ENCODE measurements at regions not wholly inside any gene's neighbourhood (a gene's known extent, or its start where the extent isn't known, plus 50 kb on each side); places are given as distances from the start of the nearest gene placed in this dataset.

- Histone ChIP-seq H3K36me3 (no peaks in the 10 kb centered on the region), H3K27me3 (no peaks in the 10 kb centered on the region), H3K9me3 (no peaks in the 10 kb centered on the region), H3K4me1 (no peaks in the 10 kb centered on the region), H3K27ac (no peak overlapping the region), H3K4me3 (no peak overlapping the region)
- WGBS, 2 donors (ENCODE audit: low coverage in 1 of 2), result 61 to 68% methylated on average over 2 of the region's 2 CpGs
- no peak for TF ChIP-seq POLR2AphosphoS5 (IDR thresholded peaks at IDR 0.05)
- no peak for TF ChIP-seq POLR2A (IDR thresholded peaks at IDR 0.05)
- TF ChIP-seq EP300 (IDR thresholded peaks at IDR 0.05), result no peak
- no peak for TF ChIP-seq CTCF (IDR thresholded peaks at IDR 0.05)
- ATAC-seq, result no peak
These were observed 613.3 kb upstream of the JAG1 start for GRCh38 chr20:11287126-11287525.

DNA sequence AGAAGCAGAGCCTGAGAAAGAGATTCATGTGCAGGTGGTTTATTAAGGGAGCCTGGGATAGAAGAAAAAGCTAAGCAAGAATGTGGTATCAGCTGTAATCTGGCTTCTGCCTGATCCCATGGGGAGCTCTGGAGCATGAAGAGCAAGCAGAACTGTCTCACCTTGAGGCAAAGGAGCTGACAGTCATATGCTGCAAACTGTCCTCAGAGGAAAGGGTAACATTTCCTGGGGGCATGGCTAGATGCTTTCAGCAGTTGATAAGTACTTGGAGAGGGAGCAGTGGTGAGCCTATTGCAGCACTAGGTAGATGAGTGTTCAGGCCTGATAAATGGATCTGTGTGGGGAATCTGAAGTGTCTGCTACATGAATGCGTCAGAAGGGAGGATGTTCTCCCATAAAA, 621.5 kb upstream of the BTBD3 start:
- Histone ChIP-seq H3K4me3 (no peak overlapping the region), H3K4me1 (no peaks in the 10 kb centered on the region), H3K36me3 (no peaks in the 10 kb centered on the region), H3K9me3 (no peaks in the 10 kb centered on the region), H3K27me3 (no peaks in the 10 kb centered on the region), H3K27ac (no peak overlapping the region)
- no peak for TF ChIP-seq EP300 (IDR thresholded peaks at IDR 0.05)
- no peak for TF ChIP-seq POLR2A (IDR thresholded peaks at IDR 0.05)
- no peak for TF ChIP-seq CTCF (IDR thresholded peaks at IDR 0.05)
- no peak for TF ChIP-seq POLR2AphosphoS5 (IDR thresholded peaks at IDR 0.05)
- no peak for ATAC-seq
- WGBS, 2 donors (ENCODE audit: low coverage in 1 of 2), result 92 to 100% methylated on average over 1 of the region's 1 CpG

- Histone ChIP-seq H3K9me3 (no peaks in the 10 kb centered on the region), H3K4me1 (no peaks in the 10 kb centered on the region), H3K4me3 (no peak overlapping the region), H3K27me3 (no peaks in the 10 kb centered on the region), H3K27ac (no peak overlapping the region), H3K36me3 (no peaks in the 10 kb centered on the region)
- no peak for ATAC-seq
- TF ChIP-seq POLR2A (IDR thresholded peaks at IDR 0.05), result no peak
- TF ChIP-seq CTCF (IDR thresholded peaks at IDR 0.05), result no peak
- TF ChIP-seq EP300 (IDR thresholded peaks at IDR 0.05), result no peak
- TF ChIP-seq POLR2AphosphoS5 (IDR thresholded peaks at IDR 0.05), result no peak
These were observed 620.7 kb upstream of the BTBD3 start for GRCh38 chr20:11296951-11297350.

DNA sequence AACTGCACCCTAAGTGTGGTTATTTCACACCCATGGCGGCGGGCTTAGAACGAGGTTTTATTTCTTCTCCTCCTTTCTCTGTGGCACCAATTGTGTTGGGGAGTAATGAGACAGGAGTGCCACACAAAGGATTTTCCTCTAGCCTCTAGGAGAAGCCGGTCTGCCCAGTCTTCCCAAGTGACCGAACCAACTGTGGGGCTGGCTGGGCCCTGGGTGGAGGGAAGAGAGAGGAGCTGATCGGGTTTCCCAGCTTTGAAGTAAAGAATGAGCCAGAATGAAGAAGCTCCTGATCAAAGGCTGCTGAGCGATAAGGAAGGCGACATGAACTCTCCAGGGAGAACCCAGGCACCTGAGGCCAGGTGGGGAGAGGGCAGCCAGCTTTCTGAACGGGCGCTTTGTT, 616.0 kb upstream of the BTBD3 start:
- Histone ChIP-seq H3K27me3 (no peaks in the 10 kb centered on the region), H3K36me3 (no peaks in the 10 kb centered on the region), H3K27ac (no peak overlapping the region), H3K9me3 (no peaks in the 10 kb centered on the region), H3K4me1 (no peaks in the 10 kb centered on the region), H3K4me3 (no peak overlapping the region)
- TF ChIP-seq POLR2A (IDR thresholded peaks at IDR 0.05) (no peak), POLR2AphosphoS5 (IDR thresholded peaks at IDR 0.05) (no peak), EP300 (IDR thresholded peaks at IDR 0.05) (no peak), CTCF (IDR thresholded peaks at IDR 0.05) (no peak)
- 83 to 90% methylated on average over 1 to 8 of the region's 10 CpGs for WGBS, 2 donors (ENCODE audit: low coverage in 1 of 2)
- ATAC-seq, result no peak

- WGBS, 2 donors (ENCODE audit: low coverage in 1 of 2), result 52 to 80% methylated on average over 3 of the region's 3 CpGs
- no peak for ATAC-seq
- Histone ChIP-seq H3K27me3 (no peaks in the 10 kb centered on the region), H3K27ac (no peak overlapping the region), H3K4me1 (no peaks in the 10 kb centered on the region), H3K9me3 (no peaks in the 10 kb centered on the region), H3K36me3 (no peaks in the 10 kb centered on the region), H3K4me3 (no peak overlapping the region)
- TF ChIP-seq POLR2A (IDR thresholded peaks at IDR 0.05) (no peak), CTCF (IDR thresholded peaks at IDR 0.05) (no peak), POLR2AphosphoS5 (IDR thresholded peaks at IDR 0.05) (no peak), EP300 (IDR thresholded peaks at IDR 0.05) (no peak)
These were observed 615.3 kb upstream of the BTBD3 start for GRCh38 chr20:11302436-11302835.
